Right renal cortex interstitium (tissue), 3 donors: ENCODE measurements at regions not wholly inside any gene's neighbourhood (a gene's known extent, or its start where the extent isn't known, plus 50 kb on each side); places are given as distances from the start of the nearest gene placed in this dataset.

ENCODE experiments used
- DNase-seq, 3 donors: peaks; one replicate each; pipeline ENCODE4 v3.0.0-alpha.2; 2013; ENCODE audit warnings: low read depth in 3 of 3, low spot score in 2 of 3

- DNase-seq, result no peak
These were observed 1608.9 kb upstream of the TENM3 start for GRCh38 chr4:180634306-180634705.

- no peak for DNase-seq
These were observed 1607.9 kb upstream of the TENM3 start for GRCh38 chr4:180635281-180635680.

GRCh38 chr4:180636696-180637404 lies 1606.4 kb upstream of the TENM3 start:
- no peak for DNase-seq

GRCh38 chr4:180637616-180638015 lies 1605.6 kb upstream of the TENM3 start:
- no peak for DNase-seq

- DNase-seq, result no peak
These were observed 1603.0 kb upstream of the TENM3 start for GRCh38 chr4:180640193-180640592.

- DNase-seq, result no peak
These were observed 1601.7 kb upstream of the TENM3 start for GRCh38 chr4:180641495-180641894.

- no peak for DNase-seq
These were observed 1600.5 kb upstream of the TENM3 start for GRCh38 chr4:180642732-180643131.

- no peak for DNase-seq
These were observed 1592.9 kb upstream of the TENM3 start for GRCh38 chr4:180650273-180650672.

- DNase-seq, result no peak
These were observed 1590.7 kb upstream of the TENM3 start for GRCh38 chr4:180652533-180652932.

- no peak for DNase-seq
These were observed 1587.3 kb upstream of the TENM3 start for GRCh38 chr4:180655886-180656285.

GRCh38 chr4:180657881-180658280 lies 1585.3 kb upstream of the TENM3 start:
- DNase-seq, result no peak

- peak; percentile 70 to 80 (median 78) for DNase-seq
These were observed 1578.3 kb upstream of the TENM3 start for GRCh38 chr4:180664766-180665368.

- DNase-seq, result no peak
These were observed 1577.7 kb upstream of the TENM3 start for GRCh38 chr4:180665481-180665880.

- peak; percentile 31 to 49 (median 45) for DNase-seq
These were observed 1577.0 kb upstream of the TENM3 start for GRCh38 chr4:180665994-180666824.

- DNase-seq, result no peak
These were observed 1574.5 kb upstream of the TENM3 start for GRCh38 chr4:180668732-180669131.

GRCh38 chr4:180669680-180670079 lies 1573.5 kb upstream of the TENM3 start:
- no peak for DNase-seq

- no peak for DNase-seq
These were observed 1568.4 kb upstream of the TENM3 start for GRCh38 chr4:180674619-180675358.

- no peak for DNase-seq
These were observed 1567.9 kb upstream of the TENM3 start for GRCh38 chr4:180675359-180675650.

GRCh38 chr4:180680305-180680704 lies 1562.9 kb upstream of the TENM3 start:
- DNase-seq, result no peak

- no peak for DNase-seq
These were observed 1560.4 kb upstream of the TENM3 start for GRCh38 chr4:180682776-180683175.

- DNase-seq, result peak in 1 of 3 donors; percentile 23
These were observed 1560.0 kb upstream of the TENM3 start for GRCh38 chr4:180683186-180683585.
